DOHH2 (cell line): ENCODE measurements at regions not wholly inside any gene's neighbourhood (a gene's known extent, or its start where the extent isn't known, plus 50 kb on each side); places are given as distances from the start of the nearest gene placed in this dataset.

Experiments
- EZH2phosphoT487 ChIP-seq: fragments of 200-600 bp; sonication (generic); IDR thresholded peaks from 2 replicates; pipeline ENCODE4 v1.6.1; 2017; ENCODE audit warnings: borderline replicate concordance, mild to moderate bottlenecking, antibody characterized with exemption, low read length, moderate library complexity, mixed read lengths
- TF ChIP-seq, protein P1 (sequence below): fragments of 200-600 bp; sonication (generic); IDR thresholded peaks from one replicate; pipeline ENCODE4 v1.5.1; 2014; ENCODE audit warnings: antibody characterized with exemption, mild to moderate bottlenecking, low read depth, low read length; ENCODE audit not compliant: poor library complexity, severe bottlenecking

DNA sequence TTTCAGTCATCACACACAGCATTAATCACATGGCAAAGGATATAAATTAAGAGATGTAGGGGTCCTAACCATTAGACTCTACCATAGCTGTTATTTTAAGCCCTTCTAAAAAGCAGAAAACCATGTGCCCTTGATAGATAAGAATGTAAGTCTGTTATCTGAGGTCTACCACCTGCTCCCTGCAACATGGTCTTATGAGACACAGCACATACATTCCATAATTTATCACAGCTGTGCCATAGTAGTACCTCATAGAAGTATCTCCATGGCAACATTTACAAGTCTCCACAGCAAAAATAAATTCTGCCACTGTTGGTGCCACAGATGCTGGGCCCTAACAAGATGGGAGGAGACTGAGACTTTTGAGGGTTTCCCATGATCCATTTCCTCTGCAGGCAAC, 265.4 kb downstream of the KDM5D start:
- TF ChIP-seq, protein P1, sequence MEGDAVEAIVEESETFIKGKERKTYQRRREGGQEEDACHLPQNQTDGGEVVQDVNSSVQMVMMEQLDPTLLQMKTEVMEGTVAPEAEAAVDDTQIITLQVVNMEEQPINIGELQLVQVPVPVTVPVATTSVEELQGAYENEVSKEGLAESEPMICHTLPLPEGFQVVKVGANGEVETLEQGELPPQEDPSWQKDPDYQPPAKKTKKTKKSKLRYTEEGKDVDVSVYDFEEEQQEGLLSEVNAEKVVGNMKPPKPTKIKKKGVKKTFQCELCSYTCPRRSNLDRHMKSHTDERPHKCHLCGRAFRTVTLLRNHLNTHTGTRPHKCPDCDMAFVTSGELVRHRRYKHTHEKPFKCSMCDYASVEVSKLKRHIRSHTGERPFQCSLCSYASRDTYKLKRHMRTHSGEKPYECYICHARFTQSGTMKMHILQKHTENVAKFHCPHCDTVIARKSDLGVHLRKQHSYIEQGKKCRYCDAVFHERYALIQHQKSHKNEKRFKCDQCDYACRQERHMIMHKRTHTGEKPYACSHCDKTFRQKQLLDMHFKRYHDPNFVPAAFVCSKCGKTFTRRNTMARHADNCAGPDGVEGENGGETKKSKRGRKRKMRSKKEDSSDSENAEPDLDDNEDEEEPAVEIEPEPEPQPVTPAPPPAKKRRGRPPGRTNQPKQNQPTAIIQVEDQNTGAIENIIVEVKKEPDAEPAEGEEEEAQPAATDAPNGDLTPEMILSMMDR: no peak
- no peak for TF ChIP-seq EZH2phosphoT487
